Kidney glomerular epithelial cell (primary cell): ENCODE measurements at regions not wholly inside any gene's neighbourhood (a gene's known extent, or its start where the extent isn't known, plus 50 kb on each side); places are given as distances from the start of the nearest gene placed in this dataset.
A peak's percentile ranks its signal among the peaks of the same experiment; 100 is the strongest.
"Not testable (repeated sequence)": the region's sequence is repeated elsewhere in the genome, so short reads cannot be mapped to it uniquely, and the experiment has no call there.

ENCODE experiments used
- DNase-seq: peaks from one replicate; lab custom pipeline; 2025; lab: John Stamatoyannopoulos, UW

DNA sequence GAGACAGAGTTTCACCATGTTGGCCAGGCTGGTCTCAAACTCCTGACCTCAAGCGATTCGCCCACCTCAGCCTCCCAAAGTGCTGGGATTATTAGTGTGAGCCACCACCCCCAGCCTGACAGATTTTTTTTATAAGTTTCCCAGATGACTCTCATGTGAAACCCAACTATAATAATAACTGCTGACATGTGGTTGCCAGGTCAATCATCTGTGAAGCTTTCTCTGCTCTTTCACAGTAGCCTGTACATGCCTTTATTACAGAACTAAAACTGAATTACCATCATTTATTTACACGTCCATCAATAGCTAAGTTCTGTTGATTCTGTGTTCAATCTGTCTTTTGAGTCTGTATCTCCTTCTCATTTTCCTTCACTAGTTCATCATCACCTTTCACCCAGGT, 218.5 kb downstream of the RPS29 start:
- no peak for DNase-seq

- no peak for DNase-seq
Measured at GRCh38 chr14:49366416-49366815, 219.8 kb downstream of the RPS29 start.

DNA sequence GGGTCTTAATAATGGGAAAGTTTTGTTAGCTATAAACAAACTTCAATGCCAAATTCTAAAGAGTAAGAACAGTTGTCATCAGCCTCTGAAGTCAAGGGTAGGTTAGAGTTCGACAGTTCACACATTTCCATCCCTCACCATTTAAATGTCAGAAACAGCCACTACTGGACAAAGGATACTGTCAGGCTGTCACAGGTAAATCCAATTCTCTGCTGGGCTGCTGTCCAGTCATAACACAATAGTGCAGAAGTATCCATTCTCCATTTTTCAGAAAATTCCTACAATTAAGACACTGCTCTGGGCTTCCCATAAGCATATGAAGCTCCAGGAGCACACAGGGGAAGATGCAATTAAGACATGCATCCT, 221.4 kb downstream of the RPS29 start:
- no peak for DNase-seq

DNA sequence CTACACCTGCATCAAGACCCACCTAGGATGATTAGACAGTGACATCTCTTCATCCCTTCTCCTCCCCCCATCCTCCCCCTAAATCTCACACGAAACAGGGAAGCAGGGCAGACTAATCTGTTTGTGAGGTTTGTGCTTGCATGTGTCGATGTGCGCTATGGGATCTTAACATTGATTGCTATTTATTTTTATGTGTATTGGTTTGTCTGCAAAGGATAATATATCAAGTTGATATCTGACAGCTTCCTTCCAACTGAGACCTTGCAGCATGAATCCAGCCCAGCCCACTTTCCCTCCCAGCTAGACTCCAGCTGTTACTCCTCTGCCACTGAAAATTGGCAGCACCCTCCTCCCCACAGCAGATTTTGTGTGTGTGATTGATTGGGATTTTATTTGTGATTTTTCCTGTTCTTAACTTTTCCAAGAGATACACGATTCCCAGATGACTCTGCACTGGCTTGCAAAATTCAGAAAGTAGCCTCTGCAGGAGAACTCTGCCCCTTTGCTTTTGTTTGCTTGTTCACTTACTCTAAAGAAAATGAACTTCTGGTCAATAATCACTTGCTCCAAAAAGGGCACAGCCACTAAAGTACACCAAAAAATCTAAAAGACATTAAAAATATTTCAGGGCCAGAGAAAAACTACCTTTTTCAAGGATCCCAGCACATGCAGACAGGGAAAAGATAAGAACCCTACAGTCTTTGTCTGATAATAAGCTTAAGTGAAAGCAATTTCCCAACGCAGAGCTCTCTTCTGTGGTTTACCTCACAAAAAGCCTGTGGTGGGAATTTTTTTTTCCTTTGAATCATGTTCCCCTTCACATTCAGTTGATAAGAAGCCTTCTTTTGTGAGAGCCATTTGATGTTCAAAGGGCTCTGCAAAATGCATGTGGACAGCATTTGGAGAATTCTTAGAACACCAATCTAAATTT, 222.1 kb downstream of the RPS29 start:
- DNase-seq = no peak

GRCh38 chr14:49362916-49363315, 223.3 kb downstream of the RPS29 start:
- no peak for DNase-seq

- no peak for DNase-seq
Measured at GRCh38 chr14:49339130-49339529, 247.1 kb downstream of the RPS29 start.

GRCh38 chr14:49319810-49320209, 266.4 kb downstream of the RPS29 start:
- DNase-seq = no peak

DNA sequence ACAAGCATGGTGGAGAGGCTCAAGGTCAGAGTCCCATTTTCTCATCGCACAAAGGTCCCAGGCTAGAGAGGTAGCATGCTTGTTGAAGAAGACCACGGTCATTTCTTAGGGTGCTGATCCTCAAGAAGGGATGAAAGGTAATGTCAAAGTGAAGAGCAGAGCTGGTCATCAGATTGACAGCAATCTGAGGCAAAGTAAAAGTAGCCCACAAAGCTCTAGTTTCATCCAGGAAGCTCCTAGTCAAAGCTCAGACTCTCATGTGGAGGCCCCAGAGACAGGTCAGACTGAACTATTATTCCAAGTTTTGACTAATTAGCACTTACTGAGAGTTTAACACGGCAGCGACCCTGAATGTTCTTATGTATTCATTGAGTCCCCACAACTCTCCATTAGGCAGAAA, 270.6 kb downstream of the RPS29 start:
- DNase-seq = no peak

GRCh38 chr14:49314737-49315136, 271.4 kb downstream of the RPS29 start:
- DNase-seq = no peak

GRCh38 chr14:49313108-49313507, 273.1 kb downstream of the RPS29 start:
- no peak for DNase-seq

GRCh38 chr14:49310298-49310697, 275.9 kb downstream of the RPS29 start:
- DNase-seq = no peak

- peak; percentile 3 for DNase-seq
Measured at GRCh38 chr14:49306152-49306751, 279.9 kb downstream of the RPS29 start.

DNA sequence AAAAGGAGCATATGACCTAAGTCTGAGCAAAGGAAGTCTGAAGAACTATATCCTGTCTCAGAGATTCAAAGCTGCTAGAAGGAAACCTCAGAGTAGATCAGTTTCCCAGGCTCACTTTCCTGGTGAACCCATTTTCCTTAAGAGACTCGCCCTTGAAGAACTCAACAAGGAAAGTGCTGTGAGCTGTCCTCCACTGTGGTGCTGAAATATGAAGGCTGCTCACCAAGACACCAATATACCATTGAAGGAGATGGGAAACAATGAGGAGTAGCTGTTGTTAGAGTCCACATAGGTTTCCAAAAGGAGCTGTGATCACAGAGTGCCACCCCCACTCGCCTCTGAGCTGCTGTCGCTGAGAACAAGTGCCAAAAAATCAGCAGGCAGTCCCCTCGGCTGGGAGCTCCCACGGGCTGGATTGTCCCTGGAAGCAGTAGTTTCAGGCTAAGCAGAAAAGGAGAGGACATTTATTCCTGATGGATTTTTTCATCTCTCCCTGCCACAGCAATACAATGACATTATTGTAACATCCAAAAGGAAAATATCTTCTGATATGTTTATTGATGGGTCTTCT, 282.1 kb downstream of the RPS29 start:
- DNase-seq = peak; percentile 24

GRCh38 chr14:49297102-49297501, 289.1 kb downstream of the RPS29 start:
- DNase-seq = no peak

DNA sequence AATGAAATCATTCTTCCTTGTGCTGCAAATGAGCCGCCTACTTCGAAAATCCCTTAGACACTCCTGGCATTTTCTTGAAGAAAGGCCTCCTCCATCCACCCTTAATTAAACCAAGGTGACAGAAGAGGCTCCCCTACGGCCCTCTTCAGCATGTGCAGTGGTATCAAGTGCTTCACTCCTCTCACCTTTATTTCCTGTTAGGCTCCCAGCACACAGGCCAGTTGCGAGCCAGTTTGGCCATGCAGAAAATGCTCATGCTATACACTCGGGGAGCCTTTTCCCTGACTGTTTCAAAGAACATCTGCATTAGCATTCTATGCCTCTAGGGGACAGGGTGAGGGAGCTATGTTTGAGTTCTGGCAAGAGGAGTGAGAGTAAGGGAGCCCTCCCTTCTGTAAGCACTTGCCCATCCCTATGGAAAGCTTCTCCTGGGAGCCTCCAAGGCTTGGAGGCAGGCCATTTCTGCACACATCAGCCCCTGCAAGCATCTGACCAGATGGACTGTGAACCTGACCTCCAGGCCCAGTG, 291.5 kb downstream of the RPS29 start:
- DNase-seq = no peak

DNA sequence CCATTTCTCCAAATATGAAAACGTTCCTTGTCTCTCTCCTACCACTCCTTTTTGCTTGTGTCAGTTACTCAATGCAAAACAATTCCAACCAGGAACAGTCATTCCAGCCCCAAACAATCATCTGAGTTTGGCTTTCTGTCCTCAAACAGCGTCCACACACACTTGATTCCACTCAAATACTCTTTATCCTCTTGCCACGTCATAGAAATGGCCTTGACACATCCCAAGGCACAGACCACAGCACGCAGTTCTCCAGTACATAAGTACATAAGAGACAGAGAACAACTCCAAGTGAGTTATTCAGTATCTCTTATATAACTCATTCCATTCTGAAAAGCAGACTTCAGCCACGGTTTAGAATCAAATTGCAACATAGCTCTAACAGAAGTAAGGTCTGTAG, 299.2 kb downstream of the RPS29 start:
- no peak for DNase-seq

DNA sequence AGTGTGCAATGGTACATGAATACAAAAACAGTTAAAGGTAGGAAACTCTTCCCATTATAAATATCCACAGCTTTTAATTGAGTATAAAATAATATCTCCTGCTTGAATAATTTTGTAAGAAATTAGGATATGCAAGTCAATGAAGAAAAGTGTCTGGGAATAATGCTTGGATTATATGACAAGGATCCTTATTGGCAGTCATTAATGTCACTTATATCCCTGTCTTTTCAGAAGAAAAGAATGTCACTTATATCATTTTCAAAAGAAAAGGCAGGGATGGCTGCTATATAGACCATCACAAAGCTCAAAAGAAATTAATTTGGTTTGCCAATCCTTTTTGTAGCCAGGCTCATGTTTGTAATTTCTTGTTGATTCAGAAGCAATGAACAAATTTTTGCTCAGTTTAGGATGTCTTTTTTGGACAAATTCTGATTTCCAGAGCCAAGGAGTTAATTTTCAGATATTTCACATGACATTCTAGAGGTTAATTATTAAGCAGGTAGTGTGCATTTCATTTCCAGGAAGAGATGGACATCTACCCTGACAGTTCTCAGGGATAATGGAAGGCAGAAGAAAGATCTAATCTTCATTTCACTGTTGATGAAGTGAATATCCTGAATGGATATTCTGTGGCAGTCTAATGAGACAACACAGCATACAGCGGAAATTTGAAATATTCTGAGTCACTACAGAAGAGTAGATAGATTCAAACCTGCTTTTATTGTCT, 299.8 kb downstream of the RPS29 start:
- no peak for DNase-seq

- no peak for DNase-seq
Measured at GRCh38 chr14:49280566-49280965, 305.6 kb downstream of the RPS29 start.

DNA sequence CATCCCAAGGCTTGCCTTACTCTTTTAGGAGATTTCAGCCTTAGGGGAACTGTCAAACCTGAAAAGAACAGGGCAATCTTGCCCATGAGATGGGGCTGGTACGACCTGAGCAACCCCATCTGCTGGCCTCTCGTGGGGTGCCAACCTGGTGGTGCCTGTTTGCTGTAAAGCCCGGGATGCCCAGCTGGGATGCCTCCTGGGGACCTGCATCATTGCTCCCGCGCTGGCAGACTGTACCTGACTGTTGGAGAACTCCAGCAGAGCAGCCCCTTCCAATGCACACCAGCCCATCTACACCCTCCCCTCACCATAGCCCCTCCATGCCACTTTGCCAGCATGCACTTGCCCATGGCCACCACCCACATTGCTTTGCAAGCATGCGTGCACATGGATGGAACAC, 335.7 kb downstream of the RPS29 start:
- no peak for DNase-seq

DNA sequence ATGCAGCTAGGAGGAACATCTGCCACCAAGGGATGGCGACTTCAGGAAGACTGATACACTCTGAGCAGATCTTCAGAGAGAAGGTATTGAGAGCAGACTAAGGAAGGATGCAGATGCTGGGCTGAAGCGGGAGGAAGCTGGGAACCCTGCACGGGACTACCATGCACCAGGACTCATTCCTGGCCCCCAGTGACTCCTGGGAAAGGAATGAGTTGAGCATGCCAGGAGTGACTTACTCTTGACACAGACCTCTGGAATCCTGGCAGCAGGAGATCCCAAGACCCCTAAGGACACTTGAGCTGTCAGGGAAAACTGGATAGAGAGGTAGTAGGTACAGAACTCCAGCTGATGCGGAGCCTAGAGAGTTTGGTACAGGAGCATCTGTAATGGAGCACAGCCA, 336.1 kb downstream of the RPS29 start:
- DNase-seq = no peak

GRCh38 chr14:49249022-49249421, 337.2 kb downstream of the RPS29 start:
- DNase-seq = no peak

DNA sequence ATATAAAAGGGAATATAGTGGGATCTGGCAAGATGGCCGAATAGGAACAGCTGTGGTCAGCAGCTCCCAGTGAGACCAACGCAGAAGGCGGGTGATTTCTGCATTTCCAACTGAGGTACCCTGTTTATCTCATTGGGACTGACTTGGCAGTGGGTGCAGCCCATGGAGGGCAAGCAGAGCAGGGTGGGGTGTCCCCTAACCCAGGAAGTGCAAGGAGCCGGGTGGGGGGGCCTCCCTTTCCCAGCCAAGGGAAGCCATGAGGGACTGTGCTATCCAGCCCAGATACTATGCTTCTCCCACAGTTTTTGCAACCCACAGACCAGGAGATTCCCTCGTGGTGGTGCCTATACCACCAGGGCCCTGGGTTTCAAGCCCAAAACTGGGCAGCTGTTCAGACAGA, 342.4 kb downstream of the RPS29 start:
- not testable (repeated sequence) for DNase-seq
